Activated CD4-positive, alpha-beta memory T cell treated with anti-CD3 and anti-CD28 coated beads, Interleukin-2, amount 10 ng/mL, durations not matched to agents 7 days and 5 days (primary cell): ENCODE measurements at regions not wholly inside any gene's neighbourhood (a gene's known extent, or its start where the extent isn't known, plus 50 kb on each side); places are given as distances from the start of the nearest gene placed in this dataset.
"Not testable (repeated sequence)": the region's sequence is repeated elsewhere in the genome, so short reads cannot be mapped to it uniquely, and the experiment has no call there.

ENCODE experiments used
- CTCF ChIA-PET: fragments of 350-600 bp; sonication (Branson Sonifier 250); formaldehyde crosslinking; loops from one replicate; lab custom pipeline; 2021; ENCODE audit warnings: antibody characterized with exemption, inconsistent platforms; lab: Charles Lee
- POLR2A ChIA-PET: fragments of 350-600 bp; sonication (Branson Sonifier 250); formaldehyde crosslinking; loops from one replicate; lab custom pipeline; 2021; ENCODE audit warnings: antibody characterized with exemption; lab: Charles Lee
- DNase-seq: peaks from one replicate; pipeline ENCODE4 v3.0.0-alpha.2; 2020
- H3K27ac Mint-ChIP-seq: one replicate; pipeline ENCODE4 v1.8.0; 2021; ENCODE audit warnings: mild to moderate bottlenecking, mixed read lengths
- H3K27me3 Mint-ChIP-seq: one replicate; pipeline ENCODE4 v1.8.0; 2021; ENCODE audit warnings: mixed read lengths
- H3K36me3 Mint-ChIP-seq: one replicate; pipeline ENCODE4 v1.8.0; 2021; ENCODE audit warnings: low read depth, mixed read lengths
- H3K4me1 Mint-ChIP-seq: one replicate; pipeline ENCODE4 v1.8.0; 2021; ENCODE audit warnings: mixed read lengths
- H3K4me3 Mint-ChIP-seq: one replicate; pipeline ENCODE4 v1.8.0; 2021; ENCODE audit warnings: mild to moderate bottlenecking, mixed read lengths
- H3K9me3 Mint-ChIP-seq: one replicate; pipeline ENCODE4 v1.8.0; 2021; ENCODE audit warnings: mixed read lengths

GRCh38 chr4:75327804-75328512 lies 186.2 kb downstream of the RCHY1 start:
- Mint-ChIP-seq H3K9me3 (peaks cover 4% of the 10 kb centered on the region), H3K27ac (no peak overlapping the region), H3K36me3 (no peaks in the 10 kb centered on the region), H3K4me1 (no peaks in the 10 kb centered on the region), H3K4me3 (no peak overlapping the region), H3K27me3 (no peaks in the 10 kb centered on the region)
- no peak for DNase-seq
- CTCF ChIA-PET: no interaction called here
- POLR2A ChIA-PET: no interaction called here

GRCh38 chr4:75325318-75325979 lies 188.8 kb downstream of the RCHY1 start:
- H3K4me3 Mint-ChIP-seq: no peak overlapping the region
- POLR2A ChIA-PET: no interaction called here
- no peak for DNase-seq
- no peaks in the 10 kb centered on the region for H3K9me3 Mint-ChIP-seq
- no peaks in the 10 kb centered on the region for H3K27me3 Mint-ChIP-seq
- CTCF ChIA-PET: no interaction called here
- no peak overlapping the region for H3K27ac Mint-ChIP-seq
- H3K4me1 Mint-ChIP-seq: no peaks in the 10 kb centered on the region
- no peaks in the 10 kb centered on the region for H3K36me3 Mint-ChIP-seq

GRCh38 chr4:75321484-75321883 lies 192.7 kb downstream of the RCHY1 start:
- H3K4me3 Mint-ChIP-seq: no peak overlapping the region
- CTCF ChIA-PET: no interaction called here
- no peaks in the 10 kb centered on the region for H3K36me3 Mint-ChIP-seq
- POLR2A ChIA-PET: no interaction called here
- no peak overlapping the region for H3K27ac Mint-ChIP-seq
- no peak for DNase-seq
- H3K9me3 Mint-ChIP-seq: no peaks in the 10 kb centered on the region
- no peaks in the 10 kb centered on the region for H3K4me1 Mint-ChIP-seq
- no peaks in the 10 kb centered on the region for H3K27me3 Mint-ChIP-seq

- H3K36me3 Mint-ChIP-seq, H3K4me3 Mint-ChIP-seq, H3K27me3 Mint-ChIP-seq, H3K27ac Mint-ChIP-seq, DNase-seq, H3K9me3 Mint-ChIP-seq, CTCF ChIA-PET, H3K4me1 Mint-ChIP-seq, POLR2A ChIA-PET: not testable (repeated sequence)
These were observed 196.6 kb downstream of the RCHY1 start for GRCh38 chr4:75317641-75318040.

GRCh38 chr4:75308049-75308448 lies 206.2 kb downstream of the RCHY1 start:
- Mint-ChIP-seq H3K4me3 (no peak overlapping the region), H3K36me3 (no peaks in the 10 kb centered on the region), H3K27ac (no peak overlapping the region), H3K9me3 (peaks cover 6% of the 10 kb centered on the region), H3K4me1 (no peaks in the 10 kb centered on the region), H3K27me3 (no peaks in the 10 kb centered on the region)
- ChIA-PET POLR2A (no interaction called here), CTCF (no interaction called here)
- DNase-seq: no peak

DNA sequence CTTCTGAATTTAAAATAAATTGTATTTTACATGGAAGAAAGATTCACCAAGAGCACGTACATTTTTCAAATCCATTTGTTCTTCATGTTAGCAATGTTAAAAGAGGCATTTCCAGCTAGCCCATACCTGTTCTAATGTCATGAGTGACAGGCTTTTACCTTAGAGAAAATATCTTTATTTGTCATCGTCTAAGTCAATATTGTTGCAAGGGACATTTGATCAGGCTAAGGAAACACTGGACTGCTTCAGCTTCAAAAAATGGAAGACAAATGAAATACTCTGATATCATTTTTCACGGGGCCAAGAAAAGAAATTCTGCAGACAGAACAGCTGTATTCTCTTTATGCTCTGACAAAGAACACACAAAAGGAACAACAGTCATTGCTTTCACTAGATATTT lies 207.7 kb downstream of the RCHY1 start:
- CTCF ChIA-PET: no interaction called here
- Mint-ChIP-seq H3K9me3 (peaks cover 3% of the 10 kb centered on the region), H3K4me3 (no peak overlapping the region), H3K27ac (no peak overlapping the region), H3K36me3 (no peaks in the 10 kb centered on the region), H3K27me3 (no peaks in the 10 kb centered on the region), H3K4me1 (no peaks in the 10 kb centered on the region)
- POLR2A ChIA-PET: no interaction called here
- DNase-seq: no peak

GRCh38 chr4:75302648-75303047 lies 211.6 kb downstream of the RCHY1 start:
- CTCF ChIA-PET: no interaction called here
- H3K36me3 Mint-ChIP-seq: no peaks in the 10 kb centered on the region
- H3K27me3 Mint-ChIP-seq: no peaks in the 10 kb centered on the region
- DNase-seq: no peak
- H3K9me3 Mint-ChIP-seq: peaks cover 3% of the 10 kb centered on the region
- no peak overlapping the region for H3K27ac Mint-ChIP-seq
- H3K4me3 Mint-ChIP-seq: no peak overlapping the region
- no peaks in the 10 kb centered on the region for H3K4me1 Mint-ChIP-seq
- POLR2A ChIA-PET: no interaction called here

- DNase-seq: no peak
- Mint-ChIP-seq H3K9me3 (no peaks in the 10 kb centered on the region), H3K27ac (no peak overlapping the region), H3K27me3 (peaks cover 3% of the 10 kb centered on the region), H3K4me3 (no peak overlapping the region), H3K4me1 (no peaks in the 10 kb centered on the region), H3K36me3 (no peaks in the 10 kb centered on the region)
- ChIA-PET POLR2A (no interaction called here), CTCF (no interaction called here)
These were observed 224.2 kb downstream of the RCHY1 start for GRCh38 chr4:75289914-75290582.

GRCh38 chr4:75287738-75288517 lies 226.3 kb downstream of the RCHY1 start:
- peaks cover 3% of the 10 kb centered on the region for H3K27me3 Mint-ChIP-seq
- DNase-seq: no peak
- H3K4me1 Mint-ChIP-seq: no peaks in the 10 kb centered on the region
- POLR2A ChIA-PET: no interaction called here
- no peaks in the 10 kb centered on the region for H3K9me3 Mint-ChIP-seq
- H3K36me3 Mint-ChIP-seq: no peaks in the 10 kb centered on the region
- no peak overlapping the region for H3K27ac Mint-ChIP-seq
- CTCF ChIA-PET: no interaction called here
- no peak overlapping the region for H3K4me3 Mint-ChIP-seq

DNA sequence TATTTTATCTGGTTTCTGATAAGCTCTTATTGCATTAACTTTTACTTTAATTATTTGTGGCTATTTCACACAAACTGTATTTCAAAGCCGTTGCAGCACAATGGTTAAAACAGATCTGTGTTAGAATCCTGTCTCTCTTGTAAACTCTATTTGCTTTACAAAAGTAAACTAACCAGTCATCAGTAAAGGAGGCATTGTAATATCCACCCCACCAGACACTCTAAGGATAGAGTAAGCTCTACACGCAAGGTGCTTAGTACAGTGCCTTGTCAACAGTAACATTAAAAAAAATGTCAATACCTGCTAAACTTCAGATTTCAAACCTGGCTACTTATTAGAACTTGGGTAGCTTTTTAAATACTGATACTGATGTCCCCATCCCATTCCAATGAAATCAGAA lies 228.4 kb downstream of the RCHY1 start:
- no peak overlapping the region for H3K27ac Mint-ChIP-seq
- no peaks in the 10 kb centered on the region for H3K9me3 Mint-ChIP-seq
- H3K4me1 Mint-ChIP-seq: no peaks in the 10 kb centered on the region
- no peak overlapping the region for H3K4me3 Mint-ChIP-seq
- POLR2A ChIA-PET: no interaction called here
- DNase-seq: no peak
- CTCF ChIA-PET: no interaction called here
- peaks cover 3% of the 10 kb centered on the region for H3K27me3 Mint-ChIP-seq
- no peaks in the 10 kb centered on the region for H3K36me3 Mint-ChIP-seq

- Mint-ChIP-seq H3K4me3 (no peak overlapping the region), H3K9me3 (peaks cover 3% of the 10 kb centered on the region), H3K4me1 (no peaks in the 10 kb centered on the region), H3K27me3 (peaks cover 3% of the 10 kb centered on the region), H3K36me3 (no peaks in the 10 kb centered on the region), H3K27ac (no peak overlapping the region)
- DNase-seq: no peak
- ChIA-PET POLR2A (no interaction called here), CTCF (no interaction called here)
These were observed 229.4 kb downstream of the RCHY1 start for GRCh38 chr4:75284831-75285230.

- H3K27ac Mint-ChIP-seq, POLR2A ChIA-PET, H3K27me3 Mint-ChIP-seq, H3K4me3 Mint-ChIP-seq, H3K4me1 Mint-ChIP-seq, CTCF ChIA-PET, DNase-seq, H3K9me3 Mint-ChIP-seq, H3K36me3 Mint-ChIP-seq: not testable (repeated sequence)
These were observed 233.7 kb downstream of the RCHY1 start for GRCh38 chr4:75280461-75280860.

GRCh38 chr4:75259306-75259705 lies 254.9 kb downstream of the RCHY1 start:
- Mint-ChIP-seq H3K9me3 (no peaks in the 10 kb centered on the region), H3K4me1 (no peaks in the 10 kb centered on the region), H3K4me3 (no peak overlapping the region), H3K36me3 (no peaks in the 10 kb centered on the region), H3K27ac (no peak overlapping the region), H3K27me3 (no peaks in the 10 kb centered on the region)
- no peak for DNase-seq
- CTCF ChIA-PET: no interaction called here
- POLR2A ChIA-PET: no interaction called here
